Neural cell (in vitro differentiated cells): ENCODE measurements at regions not wholly inside any gene's neighbourhood (a gene's known extent, or its start where the extent isn't known, plus 50 kb on each side); places are given as distances from the start of the nearest gene placed in this dataset.

Source experiments
- CTCF ChIP-seq: fragments of 450-650 bp; IDR thresholded peaks from 2 replicates; pipeline ENCODE4 v1.5.1; 2014; ENCODE audit warnings: antibody characterized with exemption, mild to moderate bottlenecking, moderate library complexity; ENCODE audit not compliant: poor library complexity, severe bottlenecking
- EP300 ChIP-seq: fragments of 450-650 bp; conservative IDR thresholded peaks from 2 replicates; pipeline ENCODE4 v1.6.1; 2014; ENCODE audit warnings: antibody characterized with exemption, mild to moderate bottlenecking, moderate library complexity; ENCODE audit not compliant: poor library complexity, severe bottlenecking
- EZH2 ChIP-seq: fragments of 200-600, 300-800 bp; shearing (Covaris generic), sonication (generic); IDR thresholded peaks from 2 replicates; pipeline ENCODE4 v1.6.1; 2014; ENCODE audit warnings: antibody characterized with exemption, low read length, borderline replicate concordance, mild to moderate bottlenecking; ENCODE audit not compliant: insufficient read depth, poor library complexity, severe bottlenecking
- POLR2AphosphoS5 ChIP-seq: IDR thresholded peaks from 2 replicates; pipeline ENCODE4 v1.6.1; 2012
- RAD21 ChIP-seq: fragments of 450-650 bp; conservative IDR thresholded peaks from 2 replicates; pipeline ENCODE4 v1.6.1; 2014; ENCODE audit warnings: antibody characterized with exemption, mild to moderate bottlenecking, moderate library complexity
- REST ChIP-seq: IDR thresholded peaks from 2 replicates; pipeline ENCODE4 v1.6.1; 2012; ENCODE audit warnings: borderline replicate concordance
- SMC3 ChIP-seq: fragments of 450-650 bp; conservative IDR thresholded peaks from 2 replicates; pipeline ENCODE4 v1.6.1; 2014; ENCODE audit warnings: antibody characterized with exemption, mild to moderate bottlenecking, moderate library complexity; ENCODE audit not compliant: poor library complexity
- TAF1 ChIP-seq: IDR thresholded peaks from 2 replicates; pipeline ENCODE4 v1.6.1; 2012; ENCODE audit warnings: low read depth

- TF ChIP-seq POLR2AphosphoS5 (no peak), EZH2 (no peak), CTCF (no peak), EP300 (no peak), SMC3 (no peak), REST (no peak), TAF1 (no peak), RAD21 (no peak)
Observed at GRCh38 chr2:76257802-76258201, 547.1 kb upstream of the GCFC2 start.
